PFSK-1 (cell line): ENCODE measurements at regions not wholly inside any gene's neighbourhood (a gene's known extent, or its start where the extent isn't known, plus 50 kb on each side); places are given as distances from the start of the nearest gene placed in this dataset.

Experiments used
- POLR2AphosphoS5 ChIP-seq: IDR thresholded peaks from 2 replicates; pipeline ENCODE4 v1.6.1; 2012; ENCODE audit warnings: low read depth, mild to moderate bottlenecking, control low read depth, low read length, moderate library complexity
- TAF1 ChIP-seq: IDR thresholded peaks from 2 replicates; pipeline ENCODE4 v1.6.1; 2012; ENCODE audit warnings: low read length, control low read depth, borderline replicate concordance; ENCODE audit not compliant: insufficient read depth

GRCh38 chr9:31821583-31821982 lies 562.9 kb upstream of the ACO1 start:
- TF ChIP-seq POLR2AphosphoS5 (no peak), TAF1 (no peak)
